GM12878 (cell line): ENCODE measurements at regions not wholly inside any gene's neighbourhood (a gene's known extent, or its start where the extent isn't known, plus 50 kb on each side); places are given as distances from the start of the nearest gene placed in this dataset.

ENCODE experiments used
- ATAC-seq: fragments of 200-7000 bp; cut with Tn5 transposase; 3 replicates; pipeline ENCODE4 v1.9.1; 2020; ENCODE audit warnings: mild to moderate bottlenecking, moderate library complexity
- BruUV-seq: library from RNA; stranded (reverse); fragments of 400-500 nt; replicated peaks from 2 replicates; lab custom pipeline; 2021; lab: Mats Ljungman, UMichigan
- CTCF ChIA-PET: fragments of 300-600 bp; sonication (Branson Sonifier 250); formaldehyde crosslinking; extraction: SDS; loops from one replicate; lab custom pipeline; 2021; ENCODE audit warnings: inconsistent platforms; lab: Yijun Ruan, JAX
- POLR2A ChIA-PET: fragments of 350-600 bp; formaldehyde crosslinking; extraction: SDS; loops from one replicate; lab custom pipeline; 2021; ENCODE audit warnings: inconsistent platforms; lab: Charles Lee
- RAD21 ChIA-PET: fragments of 300-600 bp; sonication (Branson Sonifier 250); formaldehyde crosslinking; loops from one replicate; lab custom pipeline; 2023; ENCODE audit warnings: antibody characterized with exemption; ENCODE audit not compliant: unreplicated experiment; lab: Charles Lee
- SMC1A ChIA-PET: fragments of 300-600 bp; sonication (Branson Sonifier 250); formaldehyde crosslinking; loops from one replicate; lab custom pipeline; 2023; ENCODE audit not compliant: unreplicated experiment, uncharacterized antibody; lab: Charles Lee
- DNase-seq: peaks from one replicate; pipeline ENCODE4 v3.0.0-alpha.2; 2011; ENCODE audit warnings: low read depth, low spot score
- FAIRE-seq: peaks from 3 replicates; lab custom pipeline; 2011; peaks lifted over from hg19 to GRCh38; lab: Jason Lieb, UNC
- H2AFZ ChIP-seq: 2 replicates; pipeline ENCODE4 v1.6.0; 2011; ENCODE audit warnings: low read depth, low read length, control low read depth; ENCODE audit not compliant: control insufficient read depth
- H3K27ac ChIP-seq: 2 replicates; pipeline ENCODE4 v1.5.1; 2011; ENCODE audit warnings: control low read depth; ENCODE audit not compliant: control insufficient read depth, insufficient read depth
- H3K27me3 ChIP-seq, 2 experiments: replicated peaks in 1 of 2; 2 replicates each; pipeline versions ENCODE4 v1.6.0 to v1.6.1; 2011; ENCODE audit warnings: low read length in 1 of 2; ENCODE audit not compliant: control insufficient read depth in 2 of 2, insufficient read depth in 2 of 2
- H3K36me3 ChIP-seq, 2 experiments: 2 replicates each; pipeline ENCODE4 v1.5.1; 2011; ENCODE audit warnings: low read length in 1 of 2; ENCODE audit not compliant: control insufficient read depth in 2 of 2, insufficient read depth in 2 of 2
- H3K4me1 ChIP-seq: 2 replicates; pipeline ENCODE4 v1.6.1; 2011; ENCODE audit warnings: mild to moderate bottlenecking, low read length, moderate library complexity, mixed read lengths; ENCODE audit not compliant: control insufficient read depth, insufficient read depth
- H3K4me2 ChIP-seq: 2 replicates; pipeline ENCODE4 v1.6.0; 2011; ENCODE audit warnings: control low read depth; ENCODE audit not compliant: control insufficient read depth, insufficient read depth
- H3K4me3 ChIP-seq: fragments of 200-600 bp; sonication (generic); 2 replicates; pipeline ENCODE4 v1.5.1; 2016
- H3K79me2 ChIP-seq: 2 replicates; pipeline ENCODE4 v1.6.0; 2011; ENCODE audit warnings: low read length; ENCODE audit not compliant: control insufficient read depth, insufficient read depth
- H3K9ac ChIP-seq: 2 replicates; pipeline ENCODE4 v1.8.0; 2011; ENCODE audit warnings: low read length, control low read depth, mixed read lengths; ENCODE audit not compliant: control insufficient read depth, insufficient read depth
- H3K9me3 ChIP-seq: replicated peaks from 3 replicates; pipeline ENCODE4 v1.5.1; 2011; ENCODE audit warnings: mild to moderate bottlenecking, low read length; ENCODE audit not compliant: control insufficient read depth, insufficient read depth
- H4K20me1 ChIP-seq: 2 replicates; pipeline ENCODE4 v1.6.0; 2011; ENCODE audit not compliant: control insufficient read depth, insufficient read depth
- CHD4 ChIP-seq: fragments of 200-600 bp; sonication (generic); IDR thresholded peaks from 2 replicates; pipeline ENCODE4 v1.6.1; 2016; ENCODE audit warnings: mild to moderate bottlenecking
- DPF2 ChIP-seq: fragments of 450-650 bp; IDR thresholded peaks from 2 replicates; pipeline ENCODE4 v1.6.1; 2017; ENCODE audit warnings: mild to moderate bottlenecking
- ELK1 ChIP-seq: IDR thresholded peaks from 2 replicates; pipeline ENCODE4 v1.6.1; 2012; ENCODE audit warnings: low read depth, low read length, improper control_type of control experiment
- FOXK2 ChIP-seq: fragments of 450-650 bp; IDR thresholded peaks from 2 replicates; pipeline ENCODE4 v1.6.1; 2017; ENCODE audit warnings: mild to moderate bottlenecking, moderate library complexity
- GABPA ChIP-seq: IDR thresholded peaks from 2 replicates; pipeline ENCODE4 v1.6.1; 2014; ENCODE audit warnings: antibody characterized with exemption, low read depth, mild to moderate bottlenecking, inconsistent platforms
- POLR2A ChIP-seq: IDR thresholded peaks from 2 replicates; pipeline ENCODE4 v1.6.1; 2011; ENCODE audit warnings: low read depth, mild to moderate bottlenecking, low read length
- POLR2AphosphoS5 ChIP-seq: IDR thresholded peaks from 2 replicates; pipeline ENCODE4 v1.6.1; 2011; ENCODE audit warnings: mild to moderate bottlenecking, low read length, inconsistent platforms
- RELB ChIP-seq: fragments of 450-650 bp; IDR thresholded peaks from 2 replicates; pipeline ENCODE4 v1.6.1; 2017; ENCODE audit warnings: low read depth, mild to moderate bottlenecking, moderate library complexity
- SIX5 ChIP-seq: IDR thresholded peaks from 2 replicates; pipeline ENCODE4 v1.6.1; 2011; ENCODE audit warnings: mild to moderate bottlenecking, low read depth, low read length, moderate library complexity; ENCODE audit not compliant: severe bottlenecking
- STAT3 ChIP-seq: IDR thresholded peaks from 2 replicates; pipeline ENCODE4 v1.6.1; 2011; ENCODE audit warnings: low read depth, low read length, improper control_type of control experiment
- TAF1 ChIP-seq: IDR thresholded peaks from 2 replicates; pipeline ENCODE4 v1.6.1; 2011; ENCODE audit warnings: mild to moderate bottlenecking, low read depth, low read length, borderline replicate concordance
- ZBED1 ChIP-seq: IDR thresholded peaks from 2 replicates; pipeline ENCODE4 v1.6.1; 2016; ENCODE audit warnings: borderline replicate concordance
- ZBTB11 ChIP-seq: fragments of 450-650 bp; formaldehyde crosslinking; IDR thresholded peaks from 2 replicates; pipeline ENCODE4 v1.5.0; 2022; ENCODE audit warnings: mild to moderate bottlenecking, missing genetic modification characterization
- WGBS: methylation state at CpG from one replicate; pipeline ENCODE4 v1.1.6; 2016; ENCODE audit warnings: low lambda C conversion rate; ENCODE audit not compliant: insufficient replicate concordance, insufficient coverage; ENCODE audit errors: missing lambda C conversion rate; 5-methylcytosine and 5-hydroxymethylcytosine counted together
- in situ Hi-C: fragments of 300-500 bp; cut with MboI; formaldehyde crosslinking; loops from 9 replicates; pipeline ENCODE4 v1.14.3; 2018; ENCODE audit warnings: mixed read lengths
- intact Hi-C: fragments of 100-400 bp; cut with micrococcal nuclease; formaldehyde crosslinking; loops from one replicate; pipeline ENCODE4 v1.14.2; 2022; ENCODE audit not compliant: unreplicated experiment

DNA sequence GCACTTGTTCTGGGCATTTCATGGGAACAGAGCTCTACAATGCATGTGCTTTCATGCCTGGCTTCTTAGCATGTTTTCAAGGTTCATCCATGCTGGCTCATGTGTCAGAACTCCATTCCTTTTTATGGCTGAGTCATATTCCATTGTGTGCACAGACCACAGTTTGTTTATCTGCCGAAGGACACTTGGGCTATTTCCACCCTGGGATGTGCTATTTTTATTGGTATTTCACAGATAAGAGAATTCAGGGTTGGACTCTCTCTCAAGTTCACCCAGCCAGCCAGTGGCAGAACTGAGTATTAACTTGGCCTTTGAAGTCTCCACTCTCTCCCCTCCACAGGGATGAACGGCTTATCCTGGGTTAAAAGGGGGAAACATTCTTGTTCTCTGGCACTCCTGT lies 190.7 kb upstream of the GPR26 start (continued):
- TF ChIP-seq FOXK2 (no peak), SIX5 (no peak), GABPA (no peak), CHD4 (no peak), STAT3 (no peak), ZBED1 (no peak), POLR2AphosphoS5 (no peak)
- TF ChIP-seq, all 136 proteins: peak for 0

DNA sequence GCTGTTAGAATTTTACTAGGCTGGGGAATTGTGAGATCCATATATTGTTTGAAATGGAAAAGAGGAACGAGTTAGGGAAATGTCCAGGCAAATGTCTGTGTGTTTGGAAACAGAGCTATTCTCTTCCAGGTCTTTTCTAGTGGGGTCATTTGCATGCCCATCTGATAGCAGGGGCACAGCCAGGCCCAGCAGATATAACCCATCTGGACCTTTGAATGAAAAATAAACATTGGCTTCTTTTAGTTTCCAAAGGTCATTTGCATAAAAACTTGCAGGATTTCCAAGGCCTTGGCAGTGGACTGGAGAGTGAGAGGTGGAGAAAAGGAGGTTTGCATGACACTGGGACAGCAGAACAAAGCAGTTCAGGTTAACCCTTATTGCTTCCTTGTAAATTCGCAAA lies 188.0 kb upstream of the GPR26 start:
- no peak for DNase-seq
- Histone ChIP-seq H3K9ac (no peak overlapping the region), H3K4me3 (no peak overlapping the region), H3K4me2 (no peak overlapping the region), H3K36me3 (no peaks in the 10 kb centered on the region; a peak in 1 of 4 replicates), H3K27me3 (no peaks in the 10 kb centered on the region), H3K9me3 (no peaks in the 10 kb centered on the region), H4K20me1 (no peaks in the 10 kb centered on the region), H3K27ac (no peak overlapping the region), H3K4me1 (peaks cover 19% of the 10 kb centered on the region), H3K79me2 (no peaks in the 10 kb centered on the region), H2AFZ (no peak overlapping the region)
- in situ Hi-C loops, result no loop called here
- FAIRE-seq, result no peak
- intact Hi-C loops, result no loop called here
- no TSS peak for BruUV-seq
- TF ChIP-seq ZBTB11 (no peak), TAF1 (no peak), POLR2A (no peak), RELB (no peak), DPF2 (no peak), GABPA (no peak), ELK1 (no peak)
- SMC1A ChIA-PET, result no interaction called here
- ATAC-seq, result no peak
- 68% methylated on average over 2 of the region's 2 CpGs for WGBS
- POLR2A ChIA-PET, result no interaction called here
- RAD21 ChIA-PET, result no interaction called here
- CTCF ChIA-PET, result no interaction called here
